Keratinocyte (primary cell): ENCODE measurements at regions not wholly inside any gene's neighbourhood (a gene's known extent, or its start where the extent isn't known, plus 50 kb on each side); places are given as distances from the start of the nearest gene placed in this dataset.

ENCODE experiments used
- DNase-seq: peaks from one replicate; pipeline ENCODE4 v3.0.0-alpha.2; 2011; ENCODE audit warnings: low read depth, missing footprints, low spot score
- FAIRE-seq: peaks from 2 replicates; lab custom pipeline; 2011; peaks lifted over from hg19 to GRCh38; lab: Jason Lieb, UNC
- H2AFZ ChIP-seq: 2 replicates; pipeline ENCODE4 v1.6.0; 2012; ENCODE audit warnings: low read length, control low read depth, inconsistent platforms; ENCODE audit not compliant: control insufficient read depth
- H3K27ac ChIP-seq: 2 replicates; pipeline ENCODE4 v1.5.1; 2011; ENCODE audit warnings: low read length; ENCODE audit not compliant: control insufficient read depth, insufficient read depth
- H3K27me3 ChIP-seq: 3 replicates; pipeline ENCODE4 v1.6.0; 2011; ENCODE audit warnings: low read length; ENCODE audit not compliant: control insufficient read depth, insufficient read depth; ENCODE audit errors: extremely low read depth
- H3K36me3 ChIP-seq, 2 experiments: 2 replicates in 1 of 2; 3 replicates in 1 of 2; pipeline ENCODE4 v1.5.1; 2011; ENCODE audit warnings: low read length in 2 of 2, mild to moderate bottlenecking in 1 of 2; ENCODE audit not compliant: control insufficient read depth in 2 of 2, insufficient read depth in 2 of 2; ENCODE audit errors: extremely low read depth in 1 of 2
- H3K4me1 ChIP-seq: 3 replicates; pipeline ENCODE4 v1.5.1; 2011; ENCODE audit warnings: low read length; ENCODE audit not compliant: control insufficient read depth, insufficient read depth; ENCODE audit errors: extremely low read depth
- H3K4me2 ChIP-seq: 3 replicates; pipeline ENCODE4 v1.6.0; 2011; ENCODE audit warnings: low read depth, low read length; ENCODE audit not compliant: control insufficient read depth, insufficient read depth; ENCODE audit errors: extremely low read depth
- H3K4me3 ChIP-seq, 3 experiments: fragments of 200-600 bp in 1 of 3; sonication (generic) in 1 of 3; 2 replicates in 2 of 3; 3 replicates in 1 of 3; pipeline ENCODE4 v1.5.1; 2011 to 2016; ENCODE audit warnings: low read length in 3 of 3, mild to moderate bottlenecking in 3 of 3, control low read depth in 2 of 3, inconsistent platforms in 1 of 3, low read depth in 1 of 3, mixed read lengths in 1 of 3, mixed run types in 1 of 3, moderate library complexity in 1 of 3; ENCODE audit not compliant: control insufficient read depth in 2 of 3, insufficient read depth in 2 of 3; ENCODE audit errors: extremely low read depth in 1 of 3
- H3K79me2 ChIP-seq: 2 replicates; pipeline ENCODE4 v1.6.0; 2012; ENCODE audit warnings: low read length; ENCODE audit not compliant: control insufficient read depth, insufficient read depth
- H3K9ac ChIP-seq: 3 replicates; pipeline ENCODE4 v1.6.0; 2011; ENCODE audit warnings: low read length; ENCODE audit not compliant: control insufficient read depth, insufficient read depth; ENCODE audit errors: extremely low read depth
- H3K9me1 ChIP-seq: 3 replicates; pipeline ENCODE4 v1.6.0; 2011; ENCODE audit warnings: low read length; ENCODE audit not compliant: control insufficient read depth, insufficient read depth; ENCODE audit errors: extremely low read depth
- H3K9me3 ChIP-seq: 2 replicates; pipeline ENCODE4 v1.5.1; 2012; ENCODE audit warnings: low read depth, low read length; ENCODE audit not compliant: control insufficient read depth
- H4K20me1 ChIP-seq: 3 replicates; pipeline ENCODE4 v1.6.0; 2011; ENCODE audit warnings: low read length; ENCODE audit not compliant: control insufficient read depth, insufficient read depth; ENCODE audit errors: extremely low read depth
- EZH2 ChIP-seq: IDR thresholded peaks from one replicate; pipeline ENCODE4 v1.6.1; 2012; ENCODE audit warnings: inconsistent platforms, mild to moderate bottlenecking, low read length, moderate library complexity
- dilution Hi-C: fragments of 300-500 bp; cut with MboI; formaldehyde crosslinking; loops from one replicate; pipeline ENCODE4 v1.7.0; 2020; ENCODE audit warnings: low sequenced_read_pairs; ENCODE audit not compliant: extremely low pct_ligation_motif_present
- TF ChIP-seq, protein P1 (sequence below), 3 experiments: IDR thresholded peaks in 1 of 3; conservative IDR thresholded peaks in 1 of 3; optimal IDR thresholded peaks in 1 of 3; 2 replicates in 2 of 3; 3 replicates in 1 of 3; pipeline versions ENCODE3 to v1.5.1; 2011; ENCODE audit warnings: low read length in 3 of 3, mild to moderate bottlenecking in 3 of 3, moderate library complexity in 2 of 3, control low read depth in 1 of 3, inconsistent platforms in 1 of 3; ENCODE audit not compliant: insufficient read depth in 2 of 3; ENCODE audit errors: extremely low read depth in 1 of 3

GRCh38 chr14:84167026-84167425 is 1362.9 kb upstream of the FLRT2 start:
- no peaks in the 10 kb centered on the region for H3K9me3 ChIP-seq
- no peak overlapping the region for H3K4me3 ChIP-seq
- H4K20me1 ChIP-seq: no peaks in the 10 kb centered on the region
- H3K9ac ChIP-seq: no peak overlapping the region
- no peaks in the 10 kb centered on the region for H3K4me1 ChIP-seq
- dilution Hi-C loops: no loop called here
- no peak overlapping the region for H3K4me2 ChIP-seq
- DNase-seq: no peak
- FAIRE-seq: no peak
- H3K79me2 ChIP-seq: no peaks in the 10 kb centered on the region
- H3K27me3 ChIP-seq: no peaks in the 10 kb centered on the region
- no peaks in the 10 kb centered on the region for H3K9me1 ChIP-seq
- TF ChIP-seq, protein P1, sequence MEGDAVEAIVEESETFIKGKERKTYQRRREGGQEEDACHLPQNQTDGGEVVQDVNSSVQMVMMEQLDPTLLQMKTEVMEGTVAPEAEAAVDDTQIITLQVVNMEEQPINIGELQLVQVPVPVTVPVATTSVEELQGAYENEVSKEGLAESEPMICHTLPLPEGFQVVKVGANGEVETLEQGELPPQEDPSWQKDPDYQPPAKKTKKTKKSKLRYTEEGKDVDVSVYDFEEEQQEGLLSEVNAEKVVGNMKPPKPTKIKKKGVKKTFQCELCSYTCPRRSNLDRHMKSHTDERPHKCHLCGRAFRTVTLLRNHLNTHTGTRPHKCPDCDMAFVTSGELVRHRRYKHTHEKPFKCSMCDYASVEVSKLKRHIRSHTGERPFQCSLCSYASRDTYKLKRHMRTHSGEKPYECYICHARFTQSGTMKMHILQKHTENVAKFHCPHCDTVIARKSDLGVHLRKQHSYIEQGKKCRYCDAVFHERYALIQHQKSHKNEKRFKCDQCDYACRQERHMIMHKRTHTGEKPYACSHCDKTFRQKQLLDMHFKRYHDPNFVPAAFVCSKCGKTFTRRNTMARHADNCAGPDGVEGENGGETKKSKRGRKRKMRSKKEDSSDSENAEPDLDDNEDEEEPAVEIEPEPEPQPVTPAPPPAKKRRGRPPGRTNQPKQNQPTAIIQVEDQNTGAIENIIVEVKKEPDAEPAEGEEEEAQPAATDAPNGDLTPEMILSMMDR (optimal IDR thresholded peaks at IDR 0.05 in 1 of 3, IDR thresholded peaks at IDR 0.05 in 1 of 3, conservative IDR thresholded peaks at IDR 0.05 in 1 of 3; ENCODE audit: extremely low read depth in 1 of 3, insufficient read depth in 2 of 3, low read length in 3 of 3): no peak
- TF ChIP-seq EZH2: no peak
- H3K36me3 ChIP-seq: no peaks in the 10 kb centered on the region
- no peak overlapping the region for H2AFZ ChIP-seq
- H3K27ac ChIP-seq: no peak overlapping the region

GRCh38 chr14:84180336-84180735 is 1349.6 kb upstream of the FLRT2 start:
- TF ChIP-seq EZH2: no peak

DNA sequence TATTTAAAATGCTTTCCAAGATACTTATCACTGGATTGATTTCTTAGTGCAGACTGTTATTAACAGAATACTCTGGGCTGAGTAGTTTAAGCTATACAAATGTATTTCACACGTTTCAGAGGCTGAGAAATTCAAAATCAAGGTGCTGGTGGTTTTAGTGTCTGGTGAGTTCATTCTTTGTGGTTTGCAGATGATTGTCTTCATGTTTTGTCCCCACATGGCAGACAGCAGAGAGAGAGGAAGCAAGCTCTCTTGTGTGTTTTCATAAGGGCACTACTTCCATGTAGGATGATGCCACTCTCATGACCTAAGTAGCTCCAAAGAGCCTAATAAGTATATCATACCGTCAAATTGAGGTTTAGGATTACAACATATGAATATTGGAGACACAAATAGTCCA is 1348.9 kb upstream of the FLRT2 start:
- H3K79me2 ChIP-seq: no peaks in the 10 kb centered on the region
- H2AFZ ChIP-seq: no peak overlapping the region
- no peak for TF ChIP-seq EZH2
- TF ChIP-seq, protein P1 (optimal IDR thresholded peaks at IDR 0.05 in 1 of 3, IDR thresholded peaks at IDR 0.05 in 1 of 3, conservative IDR thresholded peaks at IDR 0.05 in 1 of 3; ENCODE audit: extremely low read depth in 1 of 3, insufficient read depth in 2 of 3, low read length in 3 of 3): no peak
- dilution Hi-C loops: no loop called here
- H3K9ac ChIP-seq: no peak overlapping the region
- H3K27ac ChIP-seq: no peak overlapping the region
- H3K9me1 ChIP-seq: no peaks in the 10 kb centered on the region
- no peaks in the 10 kb centered on the region for H3K9me3 ChIP-seq
- H3K4me1 ChIP-seq: no peaks in the 10 kb centered on the region
- H4K20me1 ChIP-seq: no peaks in the 10 kb centered on the region
- no peak overlapping the region for H3K4me2 ChIP-seq
- no peaks in the 10 kb centered on the region for H3K36me3 ChIP-seq
- DNase-seq (no peak), FAIRE-seq (no peak)
- H3K27me3 ChIP-seq: no peaks in the 10 kb centered on the region
- H3K4me3 ChIP-seq: no peak overlapping the region

More at GRCh38 chr14:84180336-84180735, 1349.6 kb upstream of the FLRT2 start:
- no peaks in the 10 kb centered on the region for H4K20me1 ChIP-seq
- H3K36me3 ChIP-seq: no peaks in the 10 kb centered on the region
- DNase-seq: no peak
- H3K4me1 ChIP-seq: no peaks in the 10 kb centered on the region
- H3K4me2 ChIP-seq: no peak overlapping the region
- no peak overlapping the region for H3K27ac ChIP-seq
- H2AFZ ChIP-seq: no peak overlapping the region
- FAIRE-seq: no peak
- dilution Hi-C loops: no loop called here
- H3K4me3 ChIP-seq: no peak overlapping the region
- H3K9me1 ChIP-seq: no peaks in the 10 kb centered on the region
- H3K79me2 ChIP-seq: no peaks in the 10 kb centered on the region
- no peaks in the 10 kb centered on the region for H3K9me3 ChIP-seq
- no peaks in the 10 kb centered on the region for H3K27me3 ChIP-seq
- no peak overlapping the region for H3K9ac ChIP-seq
